GM21367 (cell line): ENCODE measurements at regions not wholly inside any gene's neighbourhood (a gene's known extent, or its start where the extent isn't known, plus 50 kb on each side); places are given as distances from the start of the nearest gene placed in this dataset.
"Not testable (repeated sequence)": the region's sequence is repeated elsewhere in the genome, so short reads cannot be mapped to it uniquely, and the experiment has no call there.

Experiments used
- ATAC-seq: cut with Tn5 transposase; IDR thresholded peaks from one replicate; pipeline ENCODE4 v1.9.1; 2021; ENCODE audit not compliant: unreplicated experiment

GRCh38 chr10:109418795-109419194 is 504.5 kb downstream of the XPNPEP1 start:
- no peak for ATAC-seq

- ATAC-seq = no peak
Measured at GRCh38 chr10:109417803-109418202, 505.5 kb downstream of the XPNPEP1 start.

DNA sequence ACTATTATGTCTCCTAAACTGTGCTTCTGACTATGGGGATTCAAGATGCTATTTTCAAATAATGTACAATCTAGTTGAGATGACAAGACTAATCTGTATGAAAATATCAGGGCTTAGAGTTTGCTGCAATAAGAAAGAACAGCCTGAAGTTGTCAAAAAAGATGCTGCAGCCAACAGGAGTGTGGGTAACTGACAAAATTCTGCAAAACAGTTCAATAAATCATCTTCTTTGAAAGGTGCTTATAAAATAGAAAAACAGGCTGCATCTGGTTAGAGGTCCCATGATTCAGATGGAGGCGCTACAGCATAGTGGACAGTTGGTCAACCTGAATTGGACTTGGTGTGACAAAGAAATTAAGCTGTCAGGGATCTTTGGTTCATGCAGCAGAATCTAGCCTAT is 511.0 kb downstream of the XPNPEP1 start:
- ATAC-seq = no peak

DNA sequence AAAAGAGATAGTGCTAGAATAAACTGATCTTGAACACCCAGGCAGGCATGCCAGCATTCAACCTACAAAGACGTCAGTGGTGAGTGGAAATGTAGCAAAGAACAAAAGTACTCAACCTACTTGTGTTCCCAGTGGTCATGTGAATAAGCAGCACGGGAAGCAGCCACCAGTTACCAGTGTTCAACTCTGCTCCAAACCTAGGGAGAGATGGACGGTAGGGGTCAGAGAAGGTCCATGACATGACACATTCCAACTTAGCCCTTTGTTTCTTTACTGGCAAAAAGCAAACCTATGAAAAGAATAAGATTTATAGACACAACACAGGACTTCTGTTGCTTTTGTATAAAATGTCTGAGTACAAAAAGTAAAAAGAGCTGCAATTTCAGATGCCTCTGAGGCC is 511.4 kb downstream of the XPNPEP1 start:
- no peak for ATAC-seq

- ATAC-seq = no peak
Measured at GRCh38 chr10:109405338-109405737, 518.0 kb downstream of the XPNPEP1 start.

GRCh38 chr10:109403551-109403950 is 519.8 kb downstream of the XPNPEP1 start:
- ATAC-seq = no peak

DNA sequence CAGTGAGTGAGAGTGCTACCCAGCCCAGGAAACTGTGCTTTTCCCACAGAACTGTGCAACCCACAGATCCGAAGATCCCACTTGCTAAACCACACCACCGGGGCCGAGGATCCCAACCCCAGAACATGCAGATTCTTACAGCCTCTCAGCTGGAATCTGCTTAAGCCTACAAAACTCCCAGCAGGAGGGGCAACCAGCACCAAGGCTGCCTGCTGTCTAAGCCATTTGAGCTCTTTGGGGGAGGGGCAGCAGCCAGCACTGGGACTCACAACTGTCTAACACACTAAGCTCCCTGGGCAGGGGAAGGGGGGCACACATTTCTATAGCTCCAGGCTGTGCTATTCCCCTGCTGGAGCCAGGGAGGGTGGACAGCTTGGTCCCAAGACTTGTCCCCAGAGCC is 529.9 kb downstream of the XPNPEP1 start:
- no peak for ATAC-seq

- ATAC-seq = no peak
Measured at GRCh38 chr10:109386921-109387320, 536.4 kb downstream of the XPNPEP1 start.

GRCh38 chr10:109386101-109386500 is 537.2 kb downstream of the XPNPEP1 start:
- ATAC-seq = no peak

DNA sequence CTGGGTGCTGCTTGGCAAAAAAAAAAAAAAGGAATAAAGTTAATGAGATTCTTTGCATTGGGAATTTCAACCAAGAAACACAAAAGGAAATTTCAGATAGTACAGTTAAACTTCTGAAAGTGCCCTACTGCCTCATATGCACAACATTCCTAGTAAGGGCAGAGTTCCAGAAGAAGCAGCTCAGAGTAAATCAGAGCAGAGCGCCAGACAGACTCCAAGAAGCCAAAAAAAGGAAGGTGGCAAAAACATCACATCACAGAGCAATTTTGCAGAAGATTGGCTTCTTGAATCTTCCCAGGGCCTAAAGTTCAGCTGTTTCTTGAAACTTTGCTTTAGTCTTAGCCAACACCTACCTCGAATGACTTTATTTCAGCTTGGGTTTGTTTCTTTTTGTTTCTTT is 544.1 kb downstream of the XPNPEP1 start:
- no peak for ATAC-seq

GRCh38 chr10:109374215-109374614 is 549.1 kb downstream of the XPNPEP1 start:
- no peak for ATAC-seq

- ATAC-seq = no peak
Measured at GRCh38 chr10:109359316-109359715, 564.0 kb downstream of the XPNPEP1 start.

DNA sequence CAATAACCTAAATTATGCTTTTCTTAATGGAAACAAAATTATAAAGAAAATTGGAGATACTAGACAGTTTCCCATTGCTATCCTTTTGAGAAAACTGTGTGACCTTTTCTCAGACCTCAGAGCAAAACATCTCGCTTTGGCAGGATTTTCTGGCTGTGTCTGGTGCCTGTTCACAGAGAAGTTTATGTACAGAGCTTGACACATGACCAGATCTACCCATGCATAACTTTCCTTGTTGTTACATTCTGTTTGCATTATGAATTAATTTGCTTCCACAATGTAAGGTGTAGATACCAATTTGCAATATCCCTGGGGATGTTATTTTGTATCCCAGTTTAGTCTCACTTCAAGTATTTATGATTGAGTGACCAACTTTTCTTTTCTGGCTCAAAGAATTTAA is 565.0 kb downstream of the XPNPEP1 start:
- ATAC-seq = no peak

- ATAC-seq = no peak
Measured at GRCh38 chr10:109348324-109348723, 575.0 kb downstream of the XPNPEP1 start.

- ATAC-seq = no peak
Measured at GRCh38 chr10:109343293-109343692, 580.0 kb downstream of the XPNPEP1 start.

DNA sequence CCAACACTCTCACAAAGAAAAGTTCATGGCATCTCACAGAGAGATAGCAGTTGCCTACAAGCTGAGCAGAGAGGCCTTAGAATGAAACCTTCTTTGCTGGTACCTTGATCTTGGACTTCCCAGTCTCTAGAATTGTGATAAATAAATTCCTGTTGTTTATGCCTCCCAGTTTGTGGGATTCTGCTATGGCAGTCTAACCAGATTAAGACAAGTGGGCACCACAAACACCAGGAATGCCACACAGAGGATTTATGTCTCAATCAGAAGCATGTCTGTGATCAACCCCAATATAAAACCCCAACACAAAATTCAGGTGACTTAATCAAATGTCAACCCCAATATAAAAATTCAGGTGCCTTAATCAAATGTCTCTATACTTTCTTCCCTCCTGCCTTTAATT is 581.3 kb downstream of the XPNPEP1 start:
- ATAC-seq = no peak

DNA sequence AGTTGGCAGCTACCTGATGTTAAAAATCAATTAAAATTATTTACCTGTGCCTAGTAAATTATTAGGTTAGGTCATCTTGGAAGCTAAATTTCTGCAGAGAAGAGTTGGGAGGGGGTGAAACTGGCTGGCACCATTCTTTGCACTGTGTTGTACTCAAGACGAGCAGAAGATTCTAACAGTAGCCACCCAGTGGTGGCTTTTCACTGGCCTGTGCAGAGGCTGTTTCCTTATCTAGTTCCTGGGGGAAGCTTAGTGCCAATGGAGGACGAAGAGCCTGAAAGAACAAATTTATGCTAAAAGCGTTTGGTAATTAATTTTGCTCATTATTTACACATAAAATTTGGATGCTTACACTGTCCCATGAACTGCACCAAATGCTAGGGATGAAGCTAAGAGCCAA is 595.3 kb downstream of the XPNPEP1 start:
- ATAC-seq = no peak

GRCh38 chr10:109327266-109327665 is 596.0 kb downstream of the XPNPEP1 start:
- no peak for ATAC-seq

DNA sequence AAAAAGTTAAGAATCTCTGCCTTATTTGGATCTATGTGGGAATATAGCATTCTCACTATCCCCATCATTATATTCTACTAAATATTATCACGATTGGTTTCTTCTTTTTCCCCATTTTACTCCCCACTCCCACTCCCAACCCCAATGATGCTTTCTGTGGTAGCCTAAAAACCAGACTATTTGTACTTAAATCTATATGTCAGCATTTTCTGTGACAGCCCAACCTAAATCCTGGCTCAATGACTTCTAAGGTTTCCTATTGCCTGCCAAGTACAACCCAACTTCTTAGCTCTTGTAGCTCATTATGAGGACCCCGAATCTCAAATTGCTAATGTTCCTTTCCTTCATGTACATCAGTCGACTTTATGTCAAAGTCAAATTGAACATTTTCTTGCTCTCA is 598.6 kb downstream of the XPNPEP1 start:
- no peak for ATAC-seq

GRCh38 chr10:109317746-109318366 is 605.5 kb downstream of the XPNPEP1 start:
- no peak for ATAC-seq

GRCh38 chr10:109314016-109314415 is 609.3 kb downstream of the XPNPEP1 start:
- ATAC-seq = not testable (repeated sequence)

DNA sequence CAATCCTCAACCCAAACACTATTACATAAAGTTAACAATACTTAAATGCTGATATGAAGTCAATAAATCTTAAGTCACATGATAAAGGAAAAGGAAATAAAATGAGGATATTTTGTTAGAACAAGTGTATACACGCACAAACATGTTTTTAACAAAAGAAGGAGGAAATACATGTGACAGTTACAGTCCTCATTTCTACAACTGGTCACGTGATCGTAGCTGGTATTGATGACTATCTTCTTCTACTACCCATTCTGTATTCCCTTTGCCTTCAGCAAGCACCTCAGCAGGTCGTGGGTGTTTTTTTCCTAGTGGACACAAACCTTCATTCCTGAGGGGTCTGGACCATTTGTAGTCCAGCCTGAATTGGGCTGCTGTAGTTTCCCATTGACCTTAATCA is 610.8 kb downstream of the XPNPEP1 start:
- not testable (repeated sequence) for ATAC-seq

GRCh38 chr10:109308971-109309370 is 614.3 kb downstream of the XPNPEP1 start:
- no peak for ATAC-seq
